H1 (cell line): ENCODE measurements at regions not wholly inside any gene's neighbourhood (a gene's known extent, or its start where the extent isn't known, plus 50 kb on each side); places are given as distances from the start of the nearest gene placed in this dataset.

Source experiments
- GABPA ChIP-seq: IDR thresholded peaks from 2 replicates; pipeline ENCODE4 v1.6.1; 2011; ENCODE audit warnings: mild to moderate bottlenecking, low read length, moderate library complexity, borderline replicate concordance; ENCODE audit not compliant: insufficient read depth
- MAX ChIP-seq: IDR thresholded peaks from 2 replicates; pipeline ENCODE4 v1.6.1; 2012; ENCODE audit warnings: inconsistent platforms
- POLR2A ChIP-seq, 2 experiments: IDR thresholded peaks; 1 replicate in 1 of 2; 2 replicates in 1 of 2; pipeline ENCODE4 v1.6.1; 2011; ENCODE audit warnings: low read depth in 2 of 2, low read length in 2 of 2, mild to moderate bottlenecking in 2 of 2; ENCODE audit errors: control extremely low read depth in 1 of 2

- TF ChIP-seq POLR2A (IDR thresholded peaks at IDR 0.05; ENCODE audit: control extremely low read depth in 1 of 2, low read depth in 2 of 2, low read length in 2 of 2) (no peak), GABPA (no peak), MAX (no peak)
Observed at GRCh38 chr14:27242874-27243273, 645.0 kb upstream of the NOVA1 start.
